ENCODE measurements at regions not wholly inside any gene's neighbourhood (a gene's known extent, or its start where the extent isn't known, plus 50 kb on each side); places are given as distances from the start of the nearest gene placed in this dataset.

DNA sequence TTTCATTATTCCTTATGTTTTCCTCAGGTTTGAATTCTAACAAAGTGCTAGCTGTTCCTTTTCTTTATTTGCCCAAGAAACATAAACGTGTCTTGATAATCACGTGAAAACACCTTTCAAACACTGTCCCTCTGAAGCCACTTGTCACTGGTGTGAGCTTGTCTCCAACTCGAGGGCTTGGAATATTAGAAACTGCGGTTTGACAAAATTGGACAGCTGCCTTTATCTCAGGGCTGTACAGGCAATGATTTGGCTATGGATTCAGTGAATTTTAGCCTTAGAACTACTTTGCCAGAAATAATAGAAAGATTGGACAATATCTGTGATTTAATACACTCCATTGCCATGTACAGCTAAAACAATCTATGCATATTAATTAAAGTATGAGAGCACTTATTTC, 763.0 kb upstream of the ACVR2A start:
- Histone ChIP-seq H3K4me3 (ENCODE audit: low read length in 2 of 2) (no peak overlapping the region), H3K36me3 (ENCODE audit: control insufficient read depth in 1 of 2, insufficient read depth in 2 of 2, low read length in 1 of 2) (no peaks in the 10 kb centered on the region), H3K4me1 (ENCODE audit: control insufficient read depth in 1 of 2, insufficient read depth in 2 of 2, low read length in 2 of 2) (no peaks in the 10 kb centered on the region), H3K27ac (ENCODE audit: low read depth in 1 of 2, low read length in 2 of 2) (no peak overlapping the region), H3K27me3 (ENCODE audit: control insufficient read depth in 1 of 2, insufficient read depth in 2 of 2, low read length in 1 of 2) (no peaks in the 10 kb centered on the region), H3K9me3 (ENCODE audit: control insufficient read depth, low read length) (no peaks in the 10 kb centered on the region)
- 36 to 41% methylated on average over 4 of the region's 4 CpGs for WGBS, 2 donors
- ATAC-seq (ENCODE audit: low FRiP score): no peak
- DNase-seq: no peak
- intact Hi-C loops (cut with DNase I): no loop called here

DNA sequence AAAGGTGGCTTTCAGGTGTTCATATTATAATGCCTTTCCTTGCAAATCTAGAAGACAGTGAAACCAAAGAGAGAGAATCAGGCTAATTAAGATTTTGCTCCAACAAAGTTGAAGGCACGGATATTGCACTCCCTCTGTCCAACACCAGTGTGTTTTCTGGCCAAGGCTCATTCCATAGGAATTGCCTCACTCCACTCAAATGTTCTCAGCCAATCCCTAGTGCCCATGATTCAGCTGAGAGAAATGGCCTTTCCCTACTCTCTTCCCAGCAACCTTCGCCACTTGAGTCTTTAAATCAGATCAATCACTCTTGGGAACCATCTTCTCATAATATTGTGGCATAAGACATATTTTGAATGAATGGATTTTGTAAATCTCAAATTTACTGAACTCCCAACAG, 768.2 kb upstream of the ACVR2A start:
- H3K9me3 ChIP-seq (ENCODE audit: control insufficient read depth, low read length): no peaks in the 10 kb centered on the region
- 23 to 32% methylated on average over 2 of the region's 2 CpGs for WGBS, 2 donors
- H3K36me3 ChIP-seq (ENCODE audit: control insufficient read depth in 1 of 2, insufficient read depth in 2 of 2, low read length in 1 of 2): no peaks in the 10 kb centered on the region
- no peak overlapping the region for H3K27ac ChIP-seq (ENCODE audit: low read depth in 1 of 2, low read length in 2 of 2)
- intact Hi-C loops (cut with DNase I): no loop called here
- DNase-seq (no peak), ATAC-seq (ENCODE audit: low FRiP score) (no peak)
- H3K4me1 ChIP-seq (ENCODE audit: control insufficient read depth in 1 of 2, insufficient read depth in 2 of 2, low read length in 2 of 2): no peaks in the 10 kb centered on the region
- no peak overlapping the region for H3K4me3 ChIP-seq (ENCODE audit: low read length in 2 of 2)
- no peaks in the 10 kb centered on the region for H3K27me3 ChIP-seq (ENCODE audit: control insufficient read depth in 1 of 2, insufficient read depth in 2 of 2, low read length in 1 of 2)

DNA sequence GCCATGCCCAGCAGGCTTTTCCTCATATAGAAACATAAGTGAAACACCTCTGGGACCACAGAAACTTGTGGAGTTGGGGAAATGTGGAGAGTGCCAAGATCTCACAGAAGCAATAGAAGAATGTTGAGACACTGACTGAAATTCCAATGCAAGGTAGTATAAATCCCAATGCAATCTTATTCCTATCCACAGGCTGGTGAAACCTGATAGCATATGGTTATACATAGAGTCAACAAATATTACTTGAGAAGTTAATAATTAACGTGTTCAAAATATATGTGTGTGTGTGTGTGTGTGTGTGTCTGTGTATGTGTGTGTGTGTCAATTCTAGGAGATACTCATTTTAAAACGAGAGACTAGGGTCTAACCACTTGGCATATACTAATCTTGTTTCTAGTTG, 776.8 kb upstream of the ACVR2A start:
- no peak overlapping the region for H3K27ac ChIP-seq (ENCODE audit: low read depth in 1 of 2, low read length in 2 of 2)
- ATAC-seq (ENCODE audit: low FRiP score) (no peak), DNase-seq (no peak)
- no peak overlapping the region for H3K4me3 ChIP-seq (ENCODE audit: low read length in 2 of 2)
- no peaks in the 10 kb centered on the region for H3K36me3 ChIP-seq (ENCODE audit: control insufficient read depth in 1 of 2, insufficient read depth in 2 of 2, low read length in 1 of 2)
- 76 to 79% methylated on average over 2 of the region's 2 CpGs for WGBS, 2 donors
- H3K9me3 ChIP-seq (ENCODE audit: control insufficient read depth, low read length): no peaks in the 10 kb centered on the region
- H3K4me1 ChIP-seq (ENCODE audit: control insufficient read depth in 1 of 2, insufficient read depth in 2 of 2, low read length in 2 of 2): no peaks in the 10 kb centered on the region
- intact Hi-C loops (cut with DNase I): no loop called here
- no peaks in the 10 kb centered on the region for H3K27me3 ChIP-seq (ENCODE audit: control insufficient read depth in 1 of 2, insufficient read depth in 2 of 2, low read length in 1 of 2)

DNA sequence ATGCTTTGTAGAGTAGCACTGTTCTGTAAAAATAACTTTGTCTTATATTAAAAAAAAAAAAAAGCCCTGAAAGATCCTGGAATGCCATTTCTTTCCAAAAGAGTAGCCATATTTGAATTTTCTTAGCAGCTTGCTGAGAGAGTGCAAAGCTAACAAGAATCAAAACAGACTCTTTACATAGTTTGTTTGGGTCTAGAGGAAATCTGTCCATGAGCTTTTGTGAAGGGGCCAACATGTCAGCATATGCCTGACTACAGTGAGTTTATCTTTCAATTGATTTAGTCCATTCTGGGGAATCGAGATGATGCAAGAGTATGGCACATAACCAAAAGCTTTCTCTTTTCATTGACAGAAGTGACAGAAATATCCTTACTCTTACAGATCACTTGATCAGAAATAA, 777.7 kb upstream of the ACVR2A start:
- Histone ChIP-seq H3K27me3 (ENCODE audit: control insufficient read depth in 1 of 2, insufficient read depth in 2 of 2, low read length in 1 of 2) (no peaks in the 10 kb centered on the region), H3K4me3 (ENCODE audit: low read length in 2 of 2) (no peak overlapping the region), H3K4me1 (ENCODE audit: control insufficient read depth in 1 of 2, insufficient read depth in 2 of 2, low read length in 2 of 2) (no peaks in the 10 kb centered on the region), H3K36me3 (ENCODE audit: control insufficient read depth in 1 of 2, insufficient read depth in 2 of 2, low read length in 1 of 2) (no peaks in the 10 kb centered on the region), H3K9me3 (ENCODE audit: control insufficient read depth, low read length) (no peaks in the 10 kb centered on the region), H3K27ac (ENCODE audit: low read depth in 1 of 2, low read length in 2 of 2) (no peak overlapping the region)
- no peak for DNase-seq
- WGBS, 2 donors: 74 to 85% methylated on average over 1 of the region's 1 CpG
- no peak for ATAC-seq (ENCODE audit: low FRiP score)
- intact Hi-C loops (cut with DNase I): no loop called here

DNA sequence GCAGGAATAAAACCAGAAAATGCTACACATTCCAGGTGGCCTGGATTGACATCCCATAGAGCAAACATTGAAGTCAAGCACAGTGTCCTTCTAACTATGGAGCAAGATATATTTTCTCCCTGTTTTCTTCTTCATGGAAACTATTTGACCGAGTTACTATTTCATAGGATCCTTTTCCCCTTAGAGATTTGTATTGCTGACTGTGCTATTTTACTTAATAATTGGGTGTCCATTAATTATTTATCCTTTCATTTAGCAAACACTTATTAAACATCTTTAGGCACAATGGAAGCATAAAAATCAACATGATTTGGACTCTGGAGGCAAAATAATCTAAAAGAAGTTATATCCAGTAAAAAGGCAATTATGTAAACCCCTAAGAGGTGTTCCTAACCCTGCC, 782.8 kb upstream of the ACVR2A start:
- Histone ChIP-seq H3K4me3 (ENCODE audit: low read length in 2 of 2) (no peak overlapping the region), H3K27me3 (ENCODE audit: control insufficient read depth in 1 of 2, insufficient read depth in 2 of 2, low read length in 1 of 2) (no peaks in the 10 kb centered on the region), H3K27ac (ENCODE audit: low read depth in 1 of 2, low read length in 2 of 2) (no peak overlapping the region), H3K9me3 (ENCODE audit: control insufficient read depth, low read length) (no peaks in the 10 kb centered on the region), H3K4me1 (ENCODE audit: control insufficient read depth in 1 of 2, insufficient read depth in 2 of 2, low read length in 2 of 2) (no peaks in the 10 kb centered on the region), H3K36me3 (ENCODE audit: control insufficient read depth in 1 of 2, insufficient read depth in 2 of 2, low read length in 1 of 2) (no peaks in the 10 kb centered on the region)
- 0 to 38% methylated on average over 1 of the region's 1 CpG for WGBS, 2 donors
- ATAC-seq (ENCODE audit: low FRiP score) (no peak), DNase-seq (no peak)
- intact Hi-C loops (cut with DNase I): no loop called here

DNA sequence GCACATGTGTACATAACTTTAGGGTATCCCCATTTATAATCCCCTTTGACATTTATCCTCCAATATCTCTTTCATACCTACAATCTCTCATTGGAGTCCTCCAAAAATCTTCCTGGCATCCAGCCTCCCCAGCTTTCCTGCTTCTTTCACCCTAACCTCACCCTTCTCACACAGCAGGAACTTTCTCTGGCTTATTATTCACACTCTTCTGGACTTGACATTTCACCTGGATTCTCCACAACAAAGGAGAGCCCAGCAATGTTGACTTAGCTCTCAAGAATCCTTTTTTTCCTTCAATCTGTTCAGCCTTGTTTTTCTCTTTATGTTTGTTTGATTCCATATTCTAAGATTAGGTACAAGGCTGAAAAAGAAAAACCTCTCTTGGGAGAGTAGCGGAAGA, 783.6 kb upstream of the ACVR2A start:
- Histone ChIP-seq H3K9me3 (ENCODE audit: control insufficient read depth, low read length) (no peaks in the 10 kb centered on the region), H3K27ac (ENCODE audit: low read depth in 1 of 2, low read length in 2 of 2) (no peak overlapping the region), H3K4me3 (ENCODE audit: low read length in 2 of 2) (no peak overlapping the region), H3K36me3 (ENCODE audit: control insufficient read depth in 1 of 2, insufficient read depth in 2 of 2, low read length in 1 of 2) (no peaks in the 10 kb centered on the region), H3K4me1 (ENCODE audit: control insufficient read depth in 1 of 2, insufficient read depth in 2 of 2, low read length in 2 of 2) (no peaks in the 10 kb centered on the region), H3K27me3 (ENCODE audit: control insufficient read depth in 1 of 2, insufficient read depth in 2 of 2, low read length in 1 of 2) (no peaks in the 10 kb centered on the region)
- DNase-seq (no peak), ATAC-seq (ENCODE audit: low FRiP score) (no peak)
- 77 to 82% methylated on average over 1 of the region's 1 CpG for WGBS, 2 donors
- intact Hi-C loops (cut with DNase I): no loop called here

DNA sequence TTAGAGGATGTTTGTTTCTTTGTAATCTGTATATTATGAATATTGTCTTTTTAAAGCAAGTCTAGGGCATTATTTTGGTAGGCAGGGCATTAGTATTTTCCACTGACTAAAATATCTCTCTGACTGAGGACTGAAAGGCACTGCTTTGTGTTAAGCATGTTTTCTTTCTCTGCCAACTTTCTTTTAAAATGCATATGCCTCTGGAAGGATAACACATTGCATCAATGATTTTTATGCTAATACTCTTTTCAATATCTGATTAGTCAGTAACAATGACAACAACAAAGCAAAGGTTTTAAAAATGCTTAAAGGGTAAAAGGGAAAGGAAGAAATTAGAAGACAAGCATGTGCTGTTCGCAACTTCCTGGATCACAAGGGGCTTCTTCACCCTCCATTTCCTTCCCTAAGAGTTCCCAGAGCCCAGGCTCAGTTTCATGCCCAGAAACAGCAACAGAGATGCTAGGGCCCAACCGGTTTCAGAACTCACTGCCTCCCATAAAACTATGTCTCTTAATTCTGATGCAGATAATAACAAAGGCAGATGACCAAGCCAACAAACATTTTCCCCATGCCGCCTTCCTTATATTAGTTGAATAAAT, 786.8 kb upstream of the ACVR2A start:
- Histone ChIP-seq H3K36me3 (ENCODE audit: control insufficient read depth in 1 of 2, insufficient read depth in 2 of 2, low read length in 1 of 2) (no peaks in the 10 kb centered on the region), H3K9me3 (ENCODE audit: control insufficient read depth, low read length) (peaks cover 1% of the 10 kb centered on the region), H3K27ac (ENCODE audit: low read depth in 1 of 2, low read length in 2 of 2) (no peak overlapping the region), H3K4me1 (ENCODE audit: control insufficient read depth in 1 of 2, insufficient read depth in 2 of 2, low read length in 2 of 2) (no peaks in the 10 kb centered on the region), H3K4me3 (ENCODE audit: low read length in 2 of 2) (no peak overlapping the region), H3K27me3 (ENCODE audit: control insufficient read depth in 1 of 2, insufficient read depth in 2 of 2, low read length in 1 of 2) (no peaks in the 10 kb centered on the region)
- intact Hi-C loops (cut with DNase I): no loop called here
- ATAC-seq (ENCODE audit: low FRiP score) (no peak), DNase-seq (no peak)
- 69 to 71% methylated on average over 3 of the region's 3 CpGs for WGBS, 2 donors

DNA sequence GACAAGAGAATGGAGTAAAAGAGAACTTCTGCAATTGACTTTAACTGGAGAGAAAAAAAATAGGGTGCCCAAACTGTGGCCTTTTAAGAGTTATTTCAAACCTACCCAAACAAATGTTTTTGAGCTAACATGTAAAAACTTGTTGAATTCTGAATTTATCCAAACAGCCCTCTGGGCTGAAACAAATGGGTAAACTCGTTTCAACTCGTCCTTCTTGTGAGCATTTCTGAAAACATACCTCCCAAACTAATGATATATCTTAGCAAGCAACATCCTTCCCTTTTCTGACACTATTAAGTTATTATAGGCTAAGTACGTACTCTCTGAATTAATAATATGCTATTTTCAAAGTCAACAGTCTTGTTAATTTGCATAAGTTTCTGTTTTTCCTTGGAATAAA, 793.0 kb upstream of the ACVR2A start:
- no peak for DNase-seq
- no peak overlapping the region for H3K4me3 ChIP-seq (ENCODE audit: low read length in 2 of 2)
- intact Hi-C loops (cut with DNase I): no loop called here
- no peaks in the 10 kb centered on the region for H3K4me1 ChIP-seq (ENCODE audit: control insufficient read depth in 1 of 2, insufficient read depth in 2 of 2, low read length in 2 of 2)
- no peaks in the 10 kb centered on the region for H3K36me3 ChIP-seq (ENCODE audit: control insufficient read depth in 1 of 2, insufficient read depth in 2 of 2, low read length in 1 of 2)
- H3K27ac ChIP-seq (ENCODE audit: low read depth in 1 of 2, low read length in 2 of 2): no peak overlapping the region
- ATAC-seq (ENCODE audit: low FRiP score): no peak
- WGBS, 2 donors: 72 to 76% methylated on average over 3 of the region's 3 CpGs
- no peaks in the 10 kb centered on the region for H3K27me3 ChIP-seq (ENCODE audit: control insufficient read depth in 1 of 2, insufficient read depth in 2 of 2, low read length in 1 of 2)
- peaks cover 1% of the 10 kb centered on the region for H3K9me3 ChIP-seq (ENCODE audit: control insufficient read depth, low read length)

DNA sequence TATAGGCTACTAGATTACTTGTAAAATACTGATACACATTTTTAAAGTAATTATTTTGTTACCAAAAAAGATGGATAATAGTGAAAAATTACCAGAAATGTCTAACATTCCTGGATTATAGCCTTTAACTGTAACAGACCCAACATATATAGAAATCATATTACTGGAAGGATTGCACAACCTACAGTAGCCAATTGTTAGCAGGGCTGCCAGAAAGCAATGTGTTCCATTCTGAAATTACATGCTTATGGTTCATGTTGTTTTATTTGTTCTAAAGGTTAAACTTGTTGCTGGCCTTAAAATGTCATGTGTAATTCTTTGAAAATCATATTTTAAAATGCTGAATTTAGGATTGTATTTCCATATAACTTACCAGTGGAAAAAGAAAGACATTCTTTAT, 793.6 kb upstream of the ACVR2A start:
- H3K4me1 ChIP-seq (ENCODE audit: control insufficient read depth in 1 of 2, insufficient read depth in 2 of 2, low read length in 2 of 2): no peaks in the 10 kb centered on the region
- intact Hi-C loops (cut with DNase I): no loop called here
- peaks cover 1% of the 10 kb centered on the region for H3K9me3 ChIP-seq (ENCODE audit: control insufficient read depth, low read length)
- no peak overlapping the region for H3K4me3 ChIP-seq (ENCODE audit: low read length in 2 of 2)
- no peaks in the 10 kb centered on the region for H3K27me3 ChIP-seq (ENCODE audit: control insufficient read depth in 1 of 2, insufficient read depth in 2 of 2, low read length in 1 of 2)
- no peaks in the 10 kb centered on the region for H3K36me3 ChIP-seq (ENCODE audit: control insufficient read depth in 1 of 2, insufficient read depth in 2 of 2, low read length in 1 of 2)
- H3K27ac ChIP-seq (ENCODE audit: low read depth in 1 of 2, low read length in 2 of 2): no peak overlapping the region
- DNase-seq (no peak), ATAC-seq (ENCODE audit: low FRiP score) (no peak)
